ENCODE measurements at regions not wholly inside any gene's neighbourhood (a gene's known extent, or its start where the extent isn't known, plus 50 kb on each side); places are given as distances from the start of the nearest gene placed in this dataset.

GRCh38 chr7:109895536-109895935 is 1195.4 kb upstream of the LRRN3 start:
- no peak for TF ChIP-seq ZFP3 (CRISPR knock-in tag; IDR thresholded peaks at IDR 0.05)
- no peak for TF ChIP-seq ZFP30 (CRISPR knock-in tag; IDR thresholded peaks at IDR 0.05)
- no peak for TF ChIP-seq PATZ1 (CRISPR knock-in tag; IDR thresholded peaks at IDR 0.05; ENCODE audit: borderline replicate concordance)
- no peak for TF ChIP-seq TCF4 (CRISPR knock-in tag; IDR thresholded peaks at IDR 0.05; ENCODE audit: borderline replicate concordance)
- no peak for TF ChIP-seq CREB5 (CRISPR knock-in tag; IDR thresholded peaks at IDR 0.05; ENCODE audit: low read depth)
- no peak for TF ChIP-seq PPARA (CRISPR knock-in tag; IDR thresholded peaks at IDR 0.05; ENCODE audit: borderline replicate concordance)
- TF ChIP-seq ISL1 (CRISPR knock-in tag; IDR thresholded peaks at IDR 0.05), result no peak
- TF ChIP-seq ESRRG (CRISPR knock-in tag; IDR thresholded peaks at IDR 0.05), result no peak
- no peak for TF ChIP-seq RARB (CRISPR knock-in tag; IDR thresholded peaks at IDR 0.05)
- TF ChIP-seq SNAI2 (CRISPR knock-in tag; IDR thresholded peaks at IDR 0.05), result no peak
- no peak for TF ChIP-seq CSRNP3 (CRISPR knock-in tag; IDR thresholded peaks at IDR 0.05)

Data from SK-N-SH treated with all-trans-retinoic acid at 6 μM for 48 hours (cell line).